Epithelial cell of esophagus (primary cell): ENCODE measurements at regions not wholly inside any gene's neighbourhood (a gene's known extent, or its start where the extent isn't known, plus 50 kb on each side); places are given as distances from the start of the nearest gene placed in this dataset.
A peak's percentile ranks its signal among the peaks of the same experiment; 100 is the strongest.

Experiments
- DNase-seq: peaks from one replicate; pipeline ENCODE4 v3.0.0; 2010; ENCODE audit warnings: low read depth
- H3K4me3 ChIP-seq: 2 replicates; pipeline ENCODE4 v1.5.1; 2011; ENCODE audit warnings: mild to moderate bottlenecking, low read length, control low read depth
- CTCF ChIP-seq: IDR thresholded peaks from 2 replicates; pipeline ENCODE4 v1.5.1; 2011; ENCODE audit warnings: low read depth, mild to moderate bottlenecking, low read length, control low read depth, inconsistent platforms; ENCODE audit not compliant: insufficient read depth; ENCODE audit errors: missing control alignments

GRCh38 chrX:113136836-113137235, 296.2 kb upstream of the AMOT start:
- no peak for TF ChIP-seq CTCF
- H3K4me3 ChIP-seq, result no peak overlapping the region
- no peak for DNase-seq

GRCh38 chrX:113133316-113133715, 292.7 kb upstream of the AMOT start:
- DNase-seq, result no peak
- TF ChIP-seq CTCF, result no peak
- H3K4me3 ChIP-seq, result no peak overlapping the region

- DNase-seq, result no peak
- TF ChIP-seq CTCF, result no peak
These were observed 284.1 kb upstream of the AMOT start for GRCh38 chrX:113124693-113125092.

GRCh38 chrX:113075521-113075920, 234.9 kb upstream of the AMOT start:
- H3K4me3 ChIP-seq, result no peak overlapping the region
- no peak for TF ChIP-seq CTCF
- no peak for DNase-seq

More at GRCh38 chrX:113124693-113125092, 284.1 kb upstream of the AMOT start:
- no peak overlapping the region for H3K4me3 ChIP-seq

GRCh38 chrX:113059714-113060113, 219.1 kb upstream of the AMOT start:
- no peak overlapping the region for H3K4me3 ChIP-seq
- TF ChIP-seq CTCF, result no peak
- peak; percentile 2 for DNase-seq

- no peak for DNase-seq
- TF ChIP-seq CTCF, result no peak
- H3K4me3 ChIP-seq, result no peak overlapping the region
These were observed 218.0 kb upstream of the AMOT start for GRCh38 chrX:113058634-113059033.

GRCh38 chrX:113048896-113049295, 208.3 kb upstream of the AMOT start:
- TF ChIP-seq CTCF, result no peak
- peak; percentile 50 for DNase-seq
- no peak overlapping the region for H3K4me3 ChIP-seq
